B cell (primary cell): ENCODE measurements at regions not wholly inside any gene's neighbourhood (a gene's known extent, or its start where the extent isn't known, plus 50 kb on each side); places are given as distances from the start of the nearest gene placed in this dataset.

Source experiments
- ATAC-seq: fragments of 200-7000 bp; cut with Tn5 transposase; one replicate; pipeline ENCODE4 v1.10.0; 2021; ENCODE audit warnings: low read depth, mild to moderate bottlenecking, moderate number of reproducible peaks, moderate library complexity
- CTCF ChIA-PET: fragments of 350-600 bp; sonication (Branson Sonifier 250); formaldehyde crosslinking; loops from one replicate; lab custom pipeline; 2021; ENCODE audit warnings: antibody characterized with exemption, inconsistent platforms; lab: Charles Lee
- POLR2A ChIA-PET: fragments of 350-600 bp; sonication (Branson Sonifier 250); formaldehyde crosslinking; loops from one replicate; lab custom pipeline; 2021; ENCODE audit warnings: antibody characterized with exemption; lab: Charles Lee
- DNase-seq: peaks from one replicate; pipeline ENCODE4 v3.0.0; 2013
- H2AFZ ChIP-seq: 2 replicates; pipeline ENCODE4 v1.6.1; 2012; ENCODE audit warnings: mild to moderate bottlenecking, low read depth, low read length; ENCODE audit not compliant: insufficient read depth, poor library complexity, severe bottlenecking
- H3K27ac ChIP-seq, 2 donors: 1 replicate in 1 of 2; 2 replicates in 1 of 2; pipeline ENCODE4 v1.5.1; 2012 to 2013; ENCODE audit warnings: low read length in 2 of 2, mild to moderate bottlenecking in 2 of 2, moderate library complexity in 1 of 2
- H3K27me3 ChIP-seq, 4 experiments: fragments of 200-600 bp in 1 of 4; sonication (generic) in 1 of 4; replicated peaks in 1 of 4; 1 replicate in 2 of 4; 2 replicates in 2 of 4; pipeline versions ENCODE4 v1.6.1 to v1.7.0; 2013 to 2016; ENCODE audit warnings: low read length in 3 of 4, mild to moderate bottlenecking in 2 of 4, mixed read lengths in 1 of 4, moderate library complexity in 1 of 4; ENCODE audit not compliant: insufficient read depth in 4 of 4, control insufficient read depth in 3 of 4; ENCODE audit errors: control extremely low read depth in 1 of 4
- H3K36me3 ChIP-seq, 2 experiments: replicated peaks in 1 of 2; 1 replicate in 1 of 2; 2 replicates in 1 of 2; pipeline versions ENCODE4 v1.6.1 to v1.7.1; 2013; ENCODE audit warnings: low read length in 1 of 2; ENCODE audit not compliant: insufficient read depth in 2 of 2, control insufficient read depth in 1 of 2; ENCODE audit errors: control extremely low read depth in 1 of 2, extremely low read depth in 1 of 2
- H3K4me1 ChIP-seq, 2 donors: fragments of 200-600 bp in 1 of 2; sonication (generic) in 1 of 2; 1 replicate in 1 of 2; 2 replicates in 1 of 2; pipeline versions ENCODE4 v1.5.1 to v1.6.1; 2013 to 2017; ENCODE audit warnings: low read length in 2 of 2; ENCODE audit not compliant: control insufficient read depth in 2 of 2, insufficient read depth in 2 of 2
- H3K4me2 ChIP-seq: replicated peaks from 2 replicates; pipeline ENCODE3; 2012; ENCODE audit warnings: mild to moderate bottlenecking, low read depth, low read length; ENCODE audit not compliant: poor library complexity, severe bottlenecking
- H3K4me3 ChIP-seq, 5 experiments: fragments of 200-600 bp in 1 of 5; sonication (generic) in 1 of 5; 1 replicate in 3 of 5; 2 replicates in 2 of 5; pipeline versions ENCODE4 v1.5.1 to v1.7.0; 2011 to 2016; ENCODE audit warnings: low read length in 4 of 5, mild to moderate bottlenecking in 4 of 5, low read depth in 2 of 5, control low read depth in 1 of 5, moderate library complexity in 1 of 5; ENCODE audit not compliant: insufficient read depth in 1 of 5; ENCODE audit errors: control extremely low read depth in 1 of 5, extremely low read depth in 1 of 5
- H3K79me2 ChIP-seq: fragments of 200-600 bp; sonication (generic); one replicate; pipeline ENCODE4 v1.6.0; 2016; ENCODE audit warnings: low read length; ENCODE audit not compliant: control insufficient read depth, insufficient read depth
- H3K9ac ChIP-seq: fragments of 200-600 bp; sonication (generic); 2 replicates; pipeline ENCODE4 v1.6.1; 2017; ENCODE audit warnings: mild to moderate bottlenecking, low read length, moderate library complexity
- H3K9me3 ChIP-seq, 3 donors: one replicate each; pipeline versions ENCODE4 v1.6.1 to v1.7.1; 2013; ENCODE audit warnings: low read length in 2 of 3; ENCODE audit not compliant: control insufficient read depth in 2 of 3, insufficient read depth in 1 of 3; ENCODE audit errors: control extremely low read depth in 1 of 3
- H4K20me1 ChIP-seq: 2 replicates; pipeline ENCODE4 v1.6.0; 2012; ENCODE audit warnings: mild to moderate bottlenecking, low read length; ENCODE audit not compliant: insufficient read depth, control insufficient read depth, poor library complexity, severe bottlenecking
- H3K27ac Mint-ChIP-seq: one replicate; pipeline ENCODE4 v1.8.0; 2021; ENCODE audit warnings: mixed read lengths
- H3K27me3 Mint-ChIP-seq: one replicate; pipeline ENCODE4 v1.8.0; 2021; ENCODE audit warnings: mixed read lengths
- H3K4me1 Mint-ChIP-seq: one replicate; pipeline ENCODE4 v1.8.0; 2021; ENCODE audit warnings: mixed read lengths
- H3K4me3 Mint-ChIP-seq: one replicate; pipeline ENCODE4 v1.8.0; 2021; ENCODE audit warnings: mixed read lengths
- H3K9me3 Mint-ChIP-seq: one replicate; pipeline ENCODE4 v1.8.0; 2022; ENCODE audit warnings: mixed read lengths; ENCODE audit not compliant: insufficient read depth
- CTCF ChIP-seq: fragments of 200-600 bp; IDR thresholded peaks from one replicate; pipeline ENCODE4 v1.8.0; 2022; ENCODE audit warnings: antibody characterized with exemption, mild to moderate bottlenecking
- EZH2 ChIP-seq: IDR thresholded peaks from 2 replicates; pipeline ENCODE4 v1.6.1; 2012; ENCODE audit warnings: borderline replicate concordance, low read depth, mild to moderate bottlenecking, moderate library complexity, low read length; ENCODE audit not compliant: insufficient read depth, poor library complexity, severe bottlenecking
- WGBS: methylation state at CpG from one replicate; pipeline ENCODE4 v1.1.5; 2013; ENCODE audit warnings: missing lambda C conversion rate; ENCODE audit not compliant: insufficient coverage; 5-methylcytosine and 5-hydroxymethylcytosine counted together
- intact Hi-C: fragments of 100-400 bp; cut with micrococcal nuclease; formaldehyde crosslinking; loops from one replicate; pipeline ENCODE4 v1.10.0; 2022

GRCh38 chr3:81261996-81262395 lies 499.4 kb downstream of the GBE1 start:
- H3K4me1 ChIP-seq, result no peaks in the 10 kb centered on the region
- no peak for DNase-seq
- H3K27ac Mint-ChIP-seq, result no peak overlapping the region
- H2AFZ ChIP-seq, result no peak overlapping the region
- no CpG with 5 or more reads among the region's 1 CpG for WGBS
- H3K9ac ChIP-seq, result no peak overlapping the region
- H3K9me3 ChIP-seq, result no peaks in the 10 kb centered on the region
- H3K4me2 ChIP-seq, result no peak overlapping the region
- H3K4me1 Mint-ChIP-seq, result no peaks in the 10 kb centered on the region
- TF ChIP-seq CTCF (no peak), EZH2 (no peak)
- H3K27ac ChIP-seq, result no peak overlapping the region
- H3K4me3 Mint-ChIP-seq, result no peak overlapping the region
- intact Hi-C loops, result no loop called here
- H3K36me3 ChIP-seq, result no peaks in the 10 kb centered on the region
- ChIA-PET POLR2A (no interaction called here), CTCF (no interaction called here)
- H3K9me3 Mint-ChIP-seq, result no peaks in the 10 kb centered on the region
- no peaks in the 10 kb centered on the region for H4K20me1 ChIP-seq
- no peaks in the 10 kb centered on the region for H3K27me3 ChIP-seq
- H3K79me2 ChIP-seq, result no peaks in the 10 kb centered on the region
- ATAC-seq, result no peak
- H3K4me3 ChIP-seq, result no peak overlapping the region
- no peaks in the 10 kb centered on the region for H3K27me3 Mint-ChIP-seq

DNA sequence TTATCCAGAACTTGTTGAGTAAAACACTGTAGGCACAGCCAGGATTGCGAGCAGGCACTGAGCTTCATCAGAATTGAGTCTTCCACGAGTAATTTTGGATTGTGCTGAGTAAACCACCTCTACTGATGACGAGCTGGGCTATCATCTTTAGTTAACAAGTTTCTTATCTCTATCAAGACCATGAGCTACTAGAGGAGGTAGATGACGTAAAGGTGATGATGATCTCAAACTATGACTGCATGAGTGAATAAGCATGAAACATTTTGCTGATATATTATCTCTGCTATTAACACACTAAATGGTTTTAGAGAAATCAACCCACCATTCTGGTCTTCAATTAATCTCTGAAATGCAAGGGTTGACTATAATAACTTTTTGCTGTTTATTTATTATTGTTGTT lies 506.0 kb downstream of the GBE1 start:
- DNase-seq (no peak), ATAC-seq (no peak)
- Mint-ChIP-seq H3K9me3 (no peaks in the 10 kb centered on the region), H3K4me1 (no peaks in the 10 kb centered on the region), H3K4me3 (no peak overlapping the region), H3K27ac (no peak overlapping the region), H3K27me3 (no peaks in the 10 kb centered on the region)
- no peaks in the 10 kb centered on the region for H3K36me3 ChIP-seq
- H4K20me1 ChIP-seq, result no peaks in the 10 kb centered on the region
- H3K27me3 ChIP-seq, result no peaks in the 10 kb centered on the region
- H3K27ac ChIP-seq, result no peak overlapping the region
- H3K9me3 ChIP-seq, result no peaks in the 10 kb centered on the region
- H3K4me3 ChIP-seq, result no peak overlapping the region
- ChIA-PET CTCF (no interaction called here), POLR2A (no interaction called here)
- TF ChIP-seq CTCF (no peak), EZH2 (no peak)
- no CpG with 5 or more reads among the region's 4 CpGs for WGBS
- no peak overlapping the region for H3K9ac ChIP-seq
- intact Hi-C loops, result no loop called here
- no peaks in the 10 kb centered on the region for H3K79me2 ChIP-seq
- no peak overlapping the region for H3K4me2 ChIP-seq
- no peaks in the 10 kb centered on the region for H3K4me1 ChIP-seq
- no peak overlapping the region for H2AFZ ChIP-seq
